ENCODE measurements at regions not wholly inside any gene's neighbourhood (a gene's known extent, or its start where the extent isn't known, plus 50 kb on each side); places are given as distances from the start of the nearest gene placed in this dataset.

DNA sequence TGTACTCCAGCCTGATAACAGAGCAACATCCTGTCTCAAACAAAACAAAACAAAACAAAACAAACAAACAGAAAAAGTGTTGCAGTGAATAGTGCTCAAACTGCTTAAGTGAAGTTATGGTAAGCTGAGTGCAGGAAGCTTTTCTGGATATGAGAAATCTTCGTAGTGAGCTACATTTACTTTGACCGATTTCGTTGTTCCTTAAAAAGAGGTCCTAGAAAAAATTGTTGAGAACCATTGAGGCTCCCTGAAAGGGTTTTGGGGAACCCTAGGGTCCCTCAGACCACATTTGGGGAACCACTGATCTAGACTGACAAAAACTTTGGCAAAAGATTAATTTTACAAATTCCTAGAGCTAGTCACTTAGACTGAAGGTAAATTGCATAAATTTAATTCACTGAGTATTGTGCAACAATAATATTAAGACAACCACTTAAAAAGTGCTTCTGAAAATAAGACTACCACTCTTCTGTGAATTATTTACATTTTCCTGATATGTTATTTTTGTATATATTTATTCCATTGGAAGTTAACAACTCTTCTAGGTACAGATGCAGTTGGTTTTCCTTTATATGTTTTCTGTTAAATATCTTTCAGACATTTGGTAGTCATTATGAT, 149.6 kb downstream of the FHIP1A start:
- no peak overlapping the region for H3K4me2 ChIP-seq (ENCODE audit: low read depth, low read length)
- no peak overlapping the region for H3K9ac ChIP-seq (ENCODE audit: low read length)
- DNase-seq: no peak
- H3K9me2 ChIP-seq (replicated peaks; ENCODE audit: insufficient read depth, low read length): no peaks in the 10 kb centered on the region
- H3K9me3 ChIP-seq (replicated peaks; ENCODE audit: insufficient read depth, low read length): no peaks in the 10 kb centered on the region
- H3K4me1 ChIP-seq (ENCODE audit: low read length): no peaks in the 10 kb centered on the region
- H3K79me2 ChIP-seq (ENCODE audit: low read length): no peaks in the 10 kb centered on the region
- no peak overlapping the region for H3K4me3 ChIP-seq (ENCODE audit: low read length)
- no peak for TF ChIP-seq EZH2 (optimal IDR thresholded peaks at IDR 0.05; ENCODE audit: low read depth, low read length)
- no peak for TF ChIP-seq EZH2phosphoT487 (IDR thresholded peaks at IDR 0.05; ENCODE audit: low read length)
- TF ChIP-seq, protein P1, sequence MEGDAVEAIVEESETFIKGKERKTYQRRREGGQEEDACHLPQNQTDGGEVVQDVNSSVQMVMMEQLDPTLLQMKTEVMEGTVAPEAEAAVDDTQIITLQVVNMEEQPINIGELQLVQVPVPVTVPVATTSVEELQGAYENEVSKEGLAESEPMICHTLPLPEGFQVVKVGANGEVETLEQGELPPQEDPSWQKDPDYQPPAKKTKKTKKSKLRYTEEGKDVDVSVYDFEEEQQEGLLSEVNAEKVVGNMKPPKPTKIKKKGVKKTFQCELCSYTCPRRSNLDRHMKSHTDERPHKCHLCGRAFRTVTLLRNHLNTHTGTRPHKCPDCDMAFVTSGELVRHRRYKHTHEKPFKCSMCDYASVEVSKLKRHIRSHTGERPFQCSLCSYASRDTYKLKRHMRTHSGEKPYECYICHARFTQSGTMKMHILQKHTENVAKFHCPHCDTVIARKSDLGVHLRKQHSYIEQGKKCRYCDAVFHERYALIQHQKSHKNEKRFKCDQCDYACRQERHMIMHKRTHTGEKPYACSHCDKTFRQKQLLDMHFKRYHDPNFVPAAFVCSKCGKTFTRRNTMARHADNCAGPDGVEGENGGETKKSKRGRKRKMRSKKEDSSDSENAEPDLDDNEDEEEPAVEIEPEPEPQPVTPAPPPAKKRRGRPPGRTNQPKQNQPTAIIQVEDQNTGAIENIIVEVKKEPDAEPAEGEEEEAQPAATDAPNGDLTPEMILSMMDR (IDR thresholded peaks at IDR 0.05; ENCODE audit: low read length): no peak
- no peak overlapping the region for H3K27ac ChIP-seq (ENCODE audit: low read length)
- no peaks in the 10 kb centered on the region for H3K27me3 ChIP-seq (replicated peaks; ENCODE audit: insufficient read depth, low read length)
- H3F3A ChIP-seq (ENCODE audit: insufficient read depth, low read length): no peaks in the 10 kb centered on the region
- H2AFZ ChIP-seq (ENCODE audit: low read length): no peak overlapping the region
- no peaks in the 10 kb centered on the region for H3K36me3 ChIP-seq (replicated peaks; ENCODE audit: insufficient read depth, low read length)
- no peaks in the 10 kb centered on the region for H4K20me1 ChIP-seq (ENCODE audit: insufficient read depth, low read length)

DNA sequence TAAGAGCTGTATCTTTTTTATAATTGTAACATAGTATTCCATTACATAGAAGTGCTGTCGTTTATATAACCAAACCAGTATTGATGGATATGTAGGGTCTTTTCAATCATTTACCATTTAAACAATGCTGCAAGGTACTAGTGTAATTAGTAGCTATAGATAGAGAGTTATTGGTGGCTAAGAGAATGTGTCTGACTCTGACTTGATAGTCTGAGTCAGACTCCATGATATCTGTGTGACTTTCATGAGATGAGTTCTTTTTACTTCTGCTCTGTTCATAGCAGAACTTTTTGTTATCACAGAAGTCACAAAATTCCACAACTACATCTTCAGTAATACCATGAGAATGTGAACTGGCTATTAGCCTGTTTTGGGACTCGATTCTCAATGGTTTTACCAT, 150.6 kb downstream of the FHIP1A start:
- no peaks in the 10 kb centered on the region for H3F3A ChIP-seq (ENCODE audit: insufficient read depth, low read length)
- H3K9me2 ChIP-seq (replicated peaks; ENCODE audit: insufficient read depth, low read length): no peaks in the 10 kb centered on the region
- H3K9ac ChIP-seq (ENCODE audit: low read length): no peak overlapping the region
- DNase-seq: no peak
- no peaks in the 10 kb centered on the region for H3K27me3 ChIP-seq (replicated peaks; ENCODE audit: insufficient read depth, low read length)
- no peak overlapping the region for H3K27ac ChIP-seq (ENCODE audit: low read length)
- no peak for TF ChIP-seq EZH2 (optimal IDR thresholded peaks at IDR 0.05; ENCODE audit: low read depth, low read length)
- TF ChIP-seq, protein P1 (IDR thresholded peaks at IDR 0.05; ENCODE audit: low read length): no peak
- TF ChIP-seq EZH2phosphoT487 (IDR thresholded peaks at IDR 0.05; ENCODE audit: low read length): no peak
- H3K36me3 ChIP-seq (replicated peaks; ENCODE audit: insufficient read depth, low read length): no peaks in the 10 kb centered on the region
- no peaks in the 10 kb centered on the region for H3K79me2 ChIP-seq (ENCODE audit: low read length)
- H2AFZ ChIP-seq (ENCODE audit: low read length): no peak overlapping the region
- H3K4me3 ChIP-seq (ENCODE audit: low read length): no peak overlapping the region
- H3K9me3 ChIP-seq (replicated peaks; ENCODE audit: insufficient read depth, low read length): no peaks in the 10 kb centered on the region
- H3K4me2 ChIP-seq (ENCODE audit: low read depth, low read length): no peak overlapping the region
- no peaks in the 10 kb centered on the region for H3K4me1 ChIP-seq (ENCODE audit: low read length)
- H4K20me1 ChIP-seq (ENCODE audit: insufficient read depth, low read length): no peaks in the 10 kb centered on the region

DNA sequence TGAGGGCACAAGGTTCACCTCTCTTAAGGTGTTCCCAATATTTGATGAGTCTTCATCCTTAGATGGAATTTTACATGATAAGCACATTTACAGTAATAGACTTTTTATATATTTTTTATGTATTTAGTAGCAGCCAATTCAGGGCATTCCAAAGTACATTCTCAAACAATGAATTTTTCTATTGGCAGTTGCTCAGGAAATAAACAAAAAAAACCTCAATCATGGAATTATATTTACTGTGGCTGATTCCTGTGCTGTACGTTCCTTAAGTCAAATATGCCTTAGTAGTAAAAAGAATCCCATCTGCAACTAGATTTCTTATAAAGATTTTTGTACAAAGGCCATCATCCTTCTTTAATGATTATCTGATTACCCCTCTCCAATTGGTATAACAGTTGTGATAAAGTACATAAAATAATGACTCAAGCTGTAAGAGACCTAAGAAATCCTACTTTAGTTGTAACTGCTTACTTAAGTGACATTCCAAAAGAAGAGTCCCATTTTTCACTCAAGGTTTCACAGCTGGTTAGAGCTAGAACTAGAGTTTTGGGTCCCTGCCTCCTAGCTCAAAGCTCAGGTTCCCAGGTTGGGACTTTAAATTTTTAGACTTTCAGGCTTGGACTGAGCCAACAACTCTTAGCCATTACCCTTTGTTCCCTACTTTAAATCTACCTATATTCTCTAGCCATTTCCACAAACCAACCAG, 152.7 kb downstream of the FHIP1A start:
- Histone ChIP-seq H3K9me2 (replicated peaks; ENCODE audit: insufficient read depth, low read length) (no peaks in the 10 kb centered on the region), H4K20me1 (ENCODE audit: insufficient read depth, low read length) (no peaks in the 10 kb centered on the region), H3K9ac (ENCODE audit: low read length) (no peak overlapping the region), H3K36me3 (replicated peaks; ENCODE audit: insufficient read depth, low read length) (no peaks in the 10 kb centered on the region), H2AFZ (ENCODE audit: low read length) (no peak overlapping the region), H3K27me3 (replicated peaks; ENCODE audit: insufficient read depth, low read length) (no peaks in the 10 kb centered on the region), H3K4me3 (ENCODE audit: low read length) (no peak overlapping the region), H3K27ac (ENCODE audit: low read length) (no peak overlapping the region), H3K4me1 (ENCODE audit: low read length) (no peaks in the 10 kb centered on the region), H3F3A (ENCODE audit: insufficient read depth, low read length) (no peaks in the 10 kb centered on the region), H3K4me2 (ENCODE audit: low read depth, low read length) (no peak overlapping the region), H3K79me2 (ENCODE audit: low read length) (no peaks in the 10 kb centered on the region), H3K9me3 (replicated peaks; ENCODE audit: insufficient read depth, low read length) (no peaks in the 10 kb centered on the region)
- TF ChIP-seq EZH2phosphoT487 (IDR thresholded peaks at IDR 0.05; ENCODE audit: low read length) (no peak), EZH2 (optimal IDR thresholded peaks at IDR 0.05; ENCODE audit: low read depth, low read length) (no peak)
- TF ChIP-seq, protein P1 (IDR thresholded peaks at IDR 0.05; ENCODE audit: low read length): no peak
- no peak for DNase-seq

All from MM.1S (cell line).